PC-9 (cell line): ENCODE measurements at regions not wholly inside any gene's neighbourhood (a gene's known extent, or its start where the extent isn't known, plus 50 kb on each side); places are given as distances from the start of the nearest gene placed in this dataset.

Experiments used
- BruUV-seq: library from RNA; stranded (reverse); fragments of 400-500 nt; replicated peaks from 2 replicates; lab custom pipeline; 2021; lab: Mats Ljungman, UMichigan
- CTCF ChIA-PET: fragments of 300-600 bp; sonication (Branson Sonifier 250); formaldehyde crosslinking; loops from one replicate; lab custom pipeline; 2022; ENCODE audit warnings: antibody characterized with exemption; lab: Charles Lee
- POLR2A ChIA-PET: fragments of 300-600 bp; sonication (Branson Sonifier 250); formaldehyde crosslinking; loops from one replicate; lab custom pipeline; 2022; ENCODE audit warnings: antibody characterized with exemption; ENCODE audit not compliant: unreplicated experiment; lab: Charles Lee
- DNase-seq, 2 experiments: peaks; one replicate each; pipeline versions ENCODE4 v3.0.0 to v3.0.0-alpha.2; 2015 to 2022; ENCODE audit warnings: mixed read lengths in 1 of 2
- H2AFZ ChIP-seq: fragments of 200-600 bp; sonication (generic); 2 replicates; pipeline ENCODE4 v1.8.1; 2017; ENCODE audit warnings: antibody characterized with exemption
- H3F3A ChIP-seq: fragments of 200-600 bp; sonication (generic); 2 replicates; pipeline ENCODE4 v1.8.1; 2017; ENCODE audit warnings: antibody characterized with exemption, mild to moderate bottlenecking, low read depth; ENCODE audit not compliant: insufficient read depth
- H3K27ac ChIP-seq: fragments of 200-600 bp; sonication (generic); 2 replicates; pipeline ENCODE4 v1.6.1; 2016; ENCODE audit warnings: mixed run types
- H3K27me3 ChIP-seq: fragments of 200-600 bp; sonication (generic); 2 replicates; pipeline ENCODE4 v1.6.1; 2016; ENCODE audit warnings: low read depth, mixed run types; ENCODE audit not compliant: insufficient read depth
- H3K36me3 ChIP-seq: fragments of 200-600 bp; sonication (generic); 2 replicates; pipeline ENCODE4 v1.6.1; 2016; ENCODE audit warnings: low read depth, mixed run types
- H3K4me1 ChIP-seq: fragments of 200-600 bp; sonication (generic); replicated peaks from 2 replicates; pipeline ENCODE4 v1.6.1; 2016; ENCODE audit warnings: mixed run types; ENCODE audit not compliant: insufficient read depth
- H3K4me2 ChIP-seq: fragments of 200-600 bp; sonication (generic); 2 replicates; pipeline ENCODE4 v1.6.1; 2017; ENCODE audit warnings: mixed run types
- H3K4me3 ChIP-seq: fragments of 200-600 bp; sonication (generic); 2 replicates; pipeline ENCODE4 v1.6.1; 2016; ENCODE audit warnings: mixed run types
- H3K79me2 ChIP-seq: fragments of 200-600 bp; sonication (generic); 2 replicates; pipeline ENCODE4 v1.6.1; 2017; ENCODE audit warnings: low read depth, mixed run types
- H3K9me2 ChIP-seq: fragments of 200-600 bp; sonication (generic); 2 replicates; pipeline ENCODE4 v1.8.1; 2017; ENCODE audit warnings: mild to moderate bottlenecking; ENCODE audit not compliant: insufficient read depth
- H3K9me3 ChIP-seq: fragments of 200-600 bp; sonication (generic); 2 replicates; pipeline ENCODE4 v1.8.1; 2016; ENCODE audit warnings: low read depth; ENCODE audit not compliant: insufficient read depth
- H4K20me1 ChIP-seq: fragments of 200-600 bp; sonication (generic); 2 replicates; pipeline ENCODE4 v1.8.1; 2017; ENCODE audit not compliant: insufficient read depth
- EZH2 ChIP-seq: fragments of 200-600 bp; sonication (generic); IDR thresholded peaks from 2 replicates; pipeline ENCODE4 v1.8.0; 2017; ENCODE audit warnings: antibody characterized with exemption, low read depth
- intact Hi-C: fragments of 100-400 bp; cut with micrococcal nuclease; formaldehyde crosslinking; loops from one replicate; pipeline ENCODE4 v1.10.0; 2022; ENCODE audit not compliant: unreplicated experiment
- TF ChIP-seq, protein P1 (sequence below): fragments of 200-600 bp; sonication (generic); conservative IDR thresholded peaks from 2 replicates; pipeline ENCODE4 v1.6.1; 2017; ENCODE audit warnings: mixed run types, antibody characterized with exemption, mild to moderate bottlenecking, moderate library complexity

DNA sequence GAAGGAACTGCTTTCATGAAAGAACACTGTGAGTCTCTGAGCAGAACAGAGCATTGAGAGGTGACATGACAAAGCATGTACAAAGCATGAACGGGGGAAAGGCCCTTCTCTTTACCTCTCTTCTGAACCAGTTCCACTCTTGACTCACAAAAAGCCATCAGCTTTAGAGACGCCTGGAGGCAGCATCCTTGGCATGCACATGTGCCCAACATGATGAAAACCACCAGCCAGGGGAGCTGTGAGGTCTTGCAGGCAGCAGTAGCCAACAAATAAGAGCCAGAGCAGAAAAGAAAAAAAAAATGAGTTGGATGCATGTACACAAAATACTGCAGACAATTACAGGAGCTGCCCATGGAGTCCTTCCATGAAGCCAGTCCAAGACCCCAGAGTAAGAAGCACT, 95.5 kb upstream of the AGAP1 start:
- H3F3A ChIP-seq, result peaks cover 16% of the 10 kb centered on the region
- CTCF ChIA-PET, result no interaction called here
- no peaks in the 10 kb centered on the region for H3K36me3 ChIP-seq
- H3K27me3 ChIP-seq, result no peaks in the 10 kb centered on the region
- H3K4me2 ChIP-seq, result no peak overlapping the region
- no peak for DNase-seq
- intact Hi-C loops, result loop anchor here (10.0 kb wide), 1 partner anchor 176 kb away; no protein-coding TSS in a partner anchor
- H3K9me3 ChIP-seq, result no peaks in the 10 kb centered on the region; the same call in 1 of the 2 replicates
- no peak overlapping the region for H3K4me3 ChIP-seq
- H3K9me2 ChIP-seq, result no peaks in the 10 kb centered on the region
- H2AFZ ChIP-seq, result no peak overlapping the region
- peaks cover 32% of the 10 kb centered on the region for H3K4me1 ChIP-seq
- no peak overlapping the region for H3K27ac ChIP-seq
- no peaks in the 10 kb centered on the region for H4K20me1 ChIP-seq
- BruUV-seq, result no TSS peak
- POLR2A ChIA-PET, result no interaction called here
- TF ChIP-seq EZH2, result no peak
- TF ChIP-seq, protein P1, sequence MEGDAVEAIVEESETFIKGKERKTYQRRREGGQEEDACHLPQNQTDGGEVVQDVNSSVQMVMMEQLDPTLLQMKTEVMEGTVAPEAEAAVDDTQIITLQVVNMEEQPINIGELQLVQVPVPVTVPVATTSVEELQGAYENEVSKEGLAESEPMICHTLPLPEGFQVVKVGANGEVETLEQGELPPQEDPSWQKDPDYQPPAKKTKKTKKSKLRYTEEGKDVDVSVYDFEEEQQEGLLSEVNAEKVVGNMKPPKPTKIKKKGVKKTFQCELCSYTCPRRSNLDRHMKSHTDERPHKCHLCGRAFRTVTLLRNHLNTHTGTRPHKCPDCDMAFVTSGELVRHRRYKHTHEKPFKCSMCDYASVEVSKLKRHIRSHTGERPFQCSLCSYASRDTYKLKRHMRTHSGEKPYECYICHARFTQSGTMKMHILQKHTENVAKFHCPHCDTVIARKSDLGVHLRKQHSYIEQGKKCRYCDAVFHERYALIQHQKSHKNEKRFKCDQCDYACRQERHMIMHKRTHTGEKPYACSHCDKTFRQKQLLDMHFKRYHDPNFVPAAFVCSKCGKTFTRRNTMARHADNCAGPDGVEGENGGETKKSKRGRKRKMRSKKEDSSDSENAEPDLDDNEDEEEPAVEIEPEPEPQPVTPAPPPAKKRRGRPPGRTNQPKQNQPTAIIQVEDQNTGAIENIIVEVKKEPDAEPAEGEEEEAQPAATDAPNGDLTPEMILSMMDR, result no peak
- no peaks in the 10 kb centered on the region for H3K79me2 ChIP-seq

DNA sequence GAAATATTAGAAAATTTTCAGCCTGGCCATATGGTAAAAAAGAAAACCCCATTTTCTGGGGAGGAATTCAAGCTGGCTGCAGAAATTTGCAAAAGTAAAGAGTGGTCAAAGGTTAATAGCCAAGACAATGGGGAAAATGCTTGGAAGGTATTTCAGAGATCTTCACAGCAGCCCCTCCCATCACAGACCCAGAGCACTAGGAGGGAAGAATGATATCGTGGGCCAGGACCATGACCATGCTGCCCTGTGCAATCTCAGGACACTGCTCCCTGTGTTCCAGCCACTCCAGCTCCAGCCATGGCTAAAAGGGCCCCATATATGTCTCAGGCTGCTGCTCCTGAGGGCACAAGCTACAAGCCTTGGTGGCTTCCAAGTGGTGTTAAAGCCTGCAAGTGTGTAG, 93.9 kb upstream of the AGAP1 start:
- TF ChIP-seq, protein P1, result no peak
- TF ChIP-seq EZH2, result no peak
- intact Hi-C loops, result loop anchor here (10.0 kb wide), 1 partner anchor 175 kb away; no protein-coding TSS in a partner anchor

DNA sequence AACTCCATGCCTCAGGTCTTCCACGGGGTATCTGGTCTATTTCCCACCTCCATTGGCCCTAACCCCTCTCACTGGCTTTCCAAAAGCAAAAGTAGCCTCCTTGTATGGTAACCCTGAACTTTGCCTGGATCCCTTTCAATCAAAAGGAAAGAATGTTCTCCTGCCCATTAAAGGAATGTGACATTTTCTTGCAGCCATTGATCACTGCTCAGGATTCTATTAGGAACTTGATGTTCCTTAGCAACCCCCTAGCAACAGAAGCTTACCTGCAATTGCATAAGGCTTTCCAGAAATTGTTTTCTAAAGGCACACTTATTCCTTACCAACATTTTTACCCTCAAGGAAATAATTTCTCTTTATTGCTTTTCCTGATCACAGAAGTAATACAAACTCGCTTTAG, 91.4 kb upstream of the AGAP1 start:
- Histone ChIP-seq H2AFZ (0 out of 2 replicates have a peak overlapping the region, but pooled peaks have one; percentile 4), H3K79me2 (no peaks in the 10 kb centered on the region), H3K27ac (peak overlapping the region; percentile 47), H3K36me3 (no peaks in the 10 kb centered on the region), H3K9me2 (no peaks in the 10 kb centered on the region), H4K20me1 (no peaks in the 10 kb centered on the region), H3K9me3 (no peaks in the 10 kb centered on the region; the same call in 1 of the 2 replicates), H3K4me3 (no peak overlapping the region), H3K4me1 (peaks cover 15% of the 10 kb centered on the region), H3K27me3 (no peaks in the 10 kb centered on the region), H3F3A (no peaks in the 10 kb centered on the region), H3K4me2 (no peak overlapping the region)
- peak in 1 of 2 experiments; percentile 81 for DNase-seq
- intact Hi-C loops, result no loop called here
- ChIA-PET POLR2A (no interaction called here), CTCF (no interaction called here)
- TF ChIP-seq, protein P1, result no peak
- TF ChIP-seq EZH2, result no peak
- BruUV-seq, result no TSS peak

More for the DNA sequence above, 93.9 kb upstream of the AGAP1 start:
- no peaks in the 10 kb centered on the region for H3K27me3 ChIP-seq
- BruUV-seq, result no TSS peak
- peaks cover 3% of the 10 kb centered on the region for H3F3A ChIP-seq
- ChIA-PET POLR2A (no interaction called here), CTCF (interaction anchor here (0.6 kb wide), 1 partner anchor 379 kb away, joined by 3 read pairs; no protein-coding TSS in a partner anchor)
- H4K20me1 ChIP-seq, result no peaks in the 10 kb centered on the region
- peaks cover 20% of the 10 kb centered on the region for H3K4me1 ChIP-seq
- H3K79me2 ChIP-seq, result no peaks in the 10 kb centered on the region
- no peaks in the 10 kb centered on the region for H3K9me2 ChIP-seq
- H3K4me3 ChIP-seq, result no peak overlapping the region
- H3K4me2 ChIP-seq, result no peak overlapping the region
- no peak overlapping the region for H2AFZ ChIP-seq
- no peaks in the 10 kb centered on the region for H3K36me3 ChIP-seq
- no peak for DNase-seq
- H3K27ac ChIP-seq, result no peak overlapping the region
- no peaks in the 10 kb centered on the region; the same call in 1 of the 2 replicates for H3K9me3 ChIP-seq
